CD4-positive, alpha-beta T cell treated with Interleukin-6 for 4 hours (primary cell): ENCODE measurements at regions not wholly inside any gene's neighbourhood (a gene's known extent, or its start where the extent isn't known, plus 50 kb on each side); places are given as distances from the start of the nearest gene placed in this dataset.
A peak's percentile ranks its signal among the peaks of the same experiment; 100 is the strongest.
"Not testable (repeated sequence)": the region's sequence is repeated elsewhere in the genome, so short reads cannot be mapped to it uniquely, and the experiment has no call there.

Experiments used
- DNase-seq: peaks from one replicate; pipeline ENCODE4 v3.0.0-alpha.2; 2020; ENCODE audit warnings: mixed read lengths

DNA sequence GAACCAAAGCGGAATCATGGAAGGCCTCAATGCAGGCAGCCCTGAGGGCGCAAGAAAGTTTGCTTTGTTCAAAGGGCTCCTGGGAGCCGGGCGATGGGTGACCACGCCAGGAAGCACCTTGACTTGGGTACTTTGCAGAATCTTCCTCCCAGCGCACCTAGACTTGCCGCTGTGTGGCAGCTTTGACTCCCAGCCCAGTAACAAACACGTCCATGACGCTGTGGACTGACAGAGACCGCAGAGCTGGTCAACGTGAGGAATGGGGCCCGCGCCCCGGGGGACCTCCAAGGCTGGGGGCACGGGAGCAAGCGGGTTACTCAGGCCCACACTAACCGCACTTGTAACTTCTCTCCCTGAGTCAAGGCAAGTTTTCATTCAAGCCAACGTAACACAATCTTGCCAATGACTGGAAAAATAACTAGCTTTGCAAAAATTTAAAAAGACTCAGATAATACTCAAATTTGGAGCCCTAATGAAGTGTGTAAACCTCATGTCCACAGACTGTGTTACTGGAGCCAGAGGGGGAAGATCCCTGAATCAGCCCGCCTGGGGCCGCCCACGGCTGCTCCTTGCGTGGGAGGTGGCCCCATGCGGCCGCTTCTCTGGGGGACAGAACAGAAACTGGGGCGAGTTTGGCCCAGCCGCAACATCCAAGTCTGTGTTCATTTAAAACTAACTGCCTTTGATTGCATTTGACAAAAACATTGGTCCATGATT lies 130.8 kb downstream of the DNAJB6 start:
- DNase-seq, result no peak

DNA sequence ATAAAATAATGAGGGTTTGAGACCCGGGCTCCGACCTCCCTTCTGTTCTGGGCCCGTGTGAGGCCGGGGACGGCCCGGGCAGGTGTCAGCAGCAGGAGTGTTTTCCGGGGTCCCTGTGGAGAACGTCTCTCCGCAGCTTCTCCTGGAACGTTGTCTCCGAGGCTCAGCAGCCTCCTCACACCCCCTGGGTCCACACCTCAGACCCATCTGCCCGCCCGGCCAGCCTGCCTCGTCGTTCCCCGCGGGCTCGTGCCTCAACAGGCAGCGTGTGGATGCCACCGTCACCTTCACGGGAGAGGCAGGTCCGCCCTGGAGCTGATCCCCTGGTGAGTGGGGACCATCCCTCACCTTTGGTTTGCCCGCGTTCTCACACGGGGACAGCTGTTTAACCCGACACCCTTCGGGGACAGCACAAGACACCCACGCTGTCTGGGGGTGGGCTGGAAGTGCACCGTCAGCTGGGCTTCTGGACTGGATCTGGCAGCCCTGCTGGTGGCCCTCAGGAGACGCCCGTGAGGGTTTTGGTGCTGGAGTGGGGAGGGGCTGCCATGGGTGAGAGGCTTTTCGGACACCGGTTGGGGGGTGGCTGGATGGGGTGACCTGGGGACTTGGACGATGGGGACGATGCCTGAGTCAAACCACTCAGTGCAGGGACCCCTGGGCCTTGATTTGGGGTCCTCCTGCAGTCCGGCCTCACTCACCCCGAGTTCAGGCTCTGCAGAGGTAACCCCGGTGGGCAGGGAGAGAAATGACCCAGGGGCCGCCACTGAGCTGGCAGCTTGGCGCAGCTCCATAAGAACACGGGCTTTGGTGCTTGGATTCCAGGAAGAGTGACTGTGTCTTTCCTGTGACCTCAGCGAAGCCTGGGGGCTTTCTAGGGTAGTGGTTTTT lies 131.7 kb downstream of the DNAJB6 start:
- no peak for DNase-seq

DNA sequence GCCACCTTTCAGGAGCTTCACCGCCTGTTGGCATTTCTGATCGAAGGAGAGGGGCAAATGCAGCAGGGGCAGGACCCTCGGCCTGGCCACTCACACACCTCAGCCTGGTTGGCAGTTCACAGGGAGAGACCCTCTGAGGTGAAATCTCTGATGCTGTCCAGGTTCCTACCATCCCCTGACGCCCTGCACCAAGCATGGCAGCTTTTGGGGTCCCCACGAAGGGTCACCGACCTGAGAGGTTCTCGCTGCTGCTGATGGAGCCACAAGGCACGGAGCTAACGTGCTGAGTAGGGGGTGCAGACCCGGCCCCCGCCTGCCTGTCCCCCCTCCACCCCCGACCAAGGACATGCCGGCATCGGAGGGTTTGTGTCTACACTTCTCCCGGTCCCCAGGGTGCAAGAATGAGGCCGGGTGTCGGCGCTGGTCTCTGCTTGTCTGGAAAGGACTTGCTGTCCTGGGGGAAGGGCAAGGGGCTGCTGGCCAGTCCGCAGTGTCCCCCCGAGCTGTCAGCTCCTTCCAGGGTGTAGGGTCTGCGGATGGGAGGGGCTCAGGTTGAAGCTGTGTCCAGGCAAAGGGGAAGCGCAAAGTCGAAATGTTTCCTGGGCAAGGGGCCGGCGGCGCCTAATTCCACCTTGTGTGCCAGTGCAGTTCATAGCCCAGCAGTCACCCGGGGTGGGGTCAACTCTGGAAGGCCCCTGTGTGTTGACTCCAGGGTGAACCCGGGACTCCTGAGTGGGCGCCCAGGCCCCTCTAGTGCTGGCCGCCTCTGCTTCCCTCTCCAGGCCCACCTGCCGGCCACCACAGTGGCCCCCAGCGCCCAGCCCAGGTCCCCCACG lies 132.6 kb downstream of the DNAJB6 start:
- no peak for DNase-seq

DNA sequence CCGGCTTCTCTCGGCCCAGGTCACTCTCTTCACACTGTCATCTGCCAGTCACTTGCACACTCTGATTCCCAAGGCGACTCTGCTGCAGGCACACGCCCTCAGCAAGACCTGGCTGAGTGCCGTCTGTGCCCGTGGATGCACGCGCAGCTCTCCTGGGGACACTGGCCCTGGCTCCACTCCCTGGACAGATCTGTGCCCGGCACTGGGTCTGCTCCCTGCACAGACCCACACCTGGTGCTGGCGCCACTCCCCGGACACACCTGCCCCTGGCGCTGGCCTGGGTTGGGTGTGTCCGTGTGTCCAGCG lies 133.2 kb downstream of the DNAJB6 start:
- no peak for DNase-seq

DNA sequence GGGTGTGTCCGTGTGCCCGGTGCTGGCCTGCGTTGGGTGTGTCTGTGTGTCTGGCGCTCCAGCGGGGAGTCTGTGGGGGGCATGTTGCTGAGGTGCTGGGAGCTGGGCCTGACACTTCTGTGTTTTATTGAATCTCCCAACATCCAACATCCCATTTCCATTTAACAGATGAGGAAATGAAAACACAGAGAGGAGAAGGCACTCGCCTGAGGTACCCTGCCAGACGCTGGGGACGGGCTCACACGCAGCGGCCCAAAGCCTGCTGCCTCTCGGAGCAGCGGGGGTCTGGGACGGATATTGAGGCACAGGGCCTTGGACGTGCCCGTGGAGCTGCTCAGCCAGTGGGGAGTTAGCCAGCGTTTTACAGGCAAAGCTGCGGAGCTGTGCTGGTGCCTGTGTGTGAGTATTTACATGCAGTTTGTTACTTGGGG lies 133.9 kb downstream of the DNAJB6 start:
- DNase-seq, result no peak

DNA sequence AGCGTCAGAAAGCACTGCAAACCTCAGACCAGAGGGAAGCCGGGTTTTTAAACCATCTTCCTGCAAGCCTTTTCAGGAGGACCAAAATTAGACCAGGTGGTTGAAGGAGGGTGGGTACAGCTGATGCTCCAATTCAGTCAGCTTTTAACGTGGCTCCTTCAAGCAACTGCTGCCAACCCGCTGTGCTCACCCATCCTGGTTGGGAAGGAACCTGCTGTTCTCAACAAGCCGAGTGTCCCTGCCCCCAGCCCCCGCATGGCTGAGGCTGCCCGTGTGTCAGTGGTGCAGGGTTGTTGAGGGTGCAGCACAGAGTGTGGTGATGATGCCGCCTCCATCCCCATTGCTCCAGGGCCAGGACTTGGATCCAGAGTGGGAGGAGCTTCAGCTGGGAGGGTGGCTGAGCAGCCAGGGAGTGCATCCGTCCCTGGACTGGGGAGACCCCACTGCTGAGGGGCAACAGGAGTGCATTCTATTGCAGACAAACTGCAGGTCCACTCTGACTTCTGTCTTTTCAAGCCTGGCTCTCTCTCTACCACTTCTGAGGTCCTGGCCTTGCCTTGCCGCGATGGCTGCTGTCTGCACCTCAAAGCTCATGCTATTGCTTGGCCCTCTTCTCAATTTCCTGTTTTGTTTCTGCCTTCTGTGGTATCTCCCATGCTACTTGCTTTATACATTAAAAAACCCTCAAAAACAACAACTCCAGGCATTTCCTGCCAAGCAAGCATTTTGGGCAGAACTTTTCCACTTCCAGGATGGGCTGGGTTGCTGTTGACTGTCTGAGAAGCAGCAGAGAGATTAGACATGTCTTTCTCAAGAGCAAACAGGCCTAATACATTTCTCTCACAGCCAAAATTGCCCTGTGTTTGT lies 134.7 kb downstream of the DNAJB6 start:
- DNase-seq, result peak; percentile 62

DNA sequence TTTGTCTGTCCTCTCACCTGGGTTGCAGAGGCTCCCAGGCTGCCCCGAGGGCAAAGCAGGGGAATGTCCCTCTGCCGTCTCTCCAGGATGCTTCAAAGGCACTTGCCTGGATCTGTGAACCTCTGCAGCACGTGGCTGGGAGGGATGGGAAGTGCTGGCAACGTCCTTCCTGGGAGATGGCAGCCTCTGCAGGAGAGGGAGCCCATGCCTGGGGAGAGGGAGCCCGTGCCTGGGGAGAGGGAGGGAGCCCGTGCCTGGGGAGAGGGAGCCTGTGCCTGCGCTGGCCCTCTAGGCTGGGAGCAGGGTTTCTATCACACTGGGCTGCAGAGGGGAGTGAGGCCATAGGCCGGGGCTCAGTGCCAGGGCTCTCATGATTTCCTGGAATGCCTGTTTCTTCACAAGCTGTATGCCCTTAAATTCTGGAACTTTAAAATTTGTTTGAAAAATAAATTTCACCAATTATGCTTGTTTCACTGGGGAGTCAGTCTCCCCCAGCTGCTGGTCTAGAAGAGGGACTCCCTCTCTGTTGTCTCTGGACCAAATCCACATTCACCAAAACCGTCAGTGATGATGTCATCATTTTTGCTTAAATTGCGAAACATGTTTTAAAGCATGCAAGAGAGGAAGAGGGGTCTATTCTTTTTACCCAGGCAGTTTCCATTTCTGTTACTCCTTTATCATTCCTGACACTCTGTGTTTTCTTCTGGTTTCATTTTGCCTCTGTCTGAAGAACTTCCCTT lies 135.7 kb downstream of the DNAJB6 start:
- DNase-seq, result no peak

DNA sequence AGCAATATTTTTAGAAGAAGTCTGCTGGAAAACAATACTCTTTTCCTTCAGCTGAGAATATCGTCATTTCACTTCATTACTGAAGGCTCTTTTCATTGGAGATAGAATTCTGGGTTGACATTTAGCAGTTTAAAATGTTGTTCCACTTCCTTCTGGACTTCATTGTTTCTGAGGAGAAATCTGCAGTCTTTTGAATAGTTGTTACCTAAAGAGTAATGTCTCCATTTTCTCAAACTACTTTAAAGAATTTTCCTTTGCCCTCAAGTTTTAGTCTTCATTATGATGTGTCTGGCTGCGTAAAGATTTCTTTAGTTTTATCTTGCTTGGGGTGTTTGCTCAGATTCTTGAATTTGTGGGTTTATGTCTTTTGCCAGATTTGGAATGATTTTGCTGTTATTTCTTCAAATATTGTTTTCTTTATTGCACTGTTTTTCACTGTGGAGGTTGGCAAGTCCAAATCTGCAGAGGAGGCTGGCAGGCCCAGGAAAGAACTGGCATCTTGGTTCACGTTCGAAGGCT lies 136.3 kb downstream of the DNAJB6 start:
- no peak for DNase-seq

DNA sequence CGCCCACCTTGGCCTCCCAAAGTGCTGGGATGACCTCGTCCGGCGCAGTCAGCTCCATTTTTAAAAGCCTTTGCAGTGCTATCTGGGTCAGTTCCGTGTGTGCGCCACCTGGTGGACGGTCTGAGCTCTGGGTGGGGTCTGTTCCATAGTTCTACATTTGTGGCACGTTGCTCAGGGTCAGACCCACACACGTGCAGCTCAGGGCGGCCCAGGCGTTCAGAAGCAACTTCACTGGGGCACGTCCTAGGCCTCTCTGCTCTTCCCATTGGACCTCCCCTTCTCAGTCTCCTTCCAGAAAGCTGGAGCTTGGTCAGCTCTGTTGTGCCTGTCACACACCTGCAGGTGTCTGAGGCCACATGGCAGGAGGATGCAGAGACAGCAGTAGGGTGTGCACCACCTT lies 137.9 kb downstream of the DNAJB6 start:
- DNase-seq, result peak; percentile 34

DNA sequence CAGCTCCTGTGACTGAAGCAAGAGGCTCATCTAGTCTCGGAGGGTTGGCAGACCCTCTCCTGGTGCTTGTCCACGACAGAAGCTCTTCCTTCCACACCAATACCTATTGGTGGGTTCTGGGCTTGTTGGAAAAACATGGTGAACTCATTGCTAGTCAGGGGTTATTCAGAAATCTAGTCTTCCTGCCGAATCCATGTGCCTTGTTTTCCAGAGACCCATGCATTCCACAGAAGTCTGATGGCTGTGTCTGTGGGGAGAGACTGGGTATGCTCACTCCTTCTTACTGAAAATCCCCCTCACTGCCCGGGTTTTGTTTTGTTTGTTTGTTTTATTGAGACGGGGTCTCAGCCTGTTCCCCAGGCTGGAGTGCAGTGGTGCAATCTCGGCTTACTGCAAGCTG lies 138.3 kb downstream of the DNAJB6 start:
- DNase-seq, result no peak

DNA sequence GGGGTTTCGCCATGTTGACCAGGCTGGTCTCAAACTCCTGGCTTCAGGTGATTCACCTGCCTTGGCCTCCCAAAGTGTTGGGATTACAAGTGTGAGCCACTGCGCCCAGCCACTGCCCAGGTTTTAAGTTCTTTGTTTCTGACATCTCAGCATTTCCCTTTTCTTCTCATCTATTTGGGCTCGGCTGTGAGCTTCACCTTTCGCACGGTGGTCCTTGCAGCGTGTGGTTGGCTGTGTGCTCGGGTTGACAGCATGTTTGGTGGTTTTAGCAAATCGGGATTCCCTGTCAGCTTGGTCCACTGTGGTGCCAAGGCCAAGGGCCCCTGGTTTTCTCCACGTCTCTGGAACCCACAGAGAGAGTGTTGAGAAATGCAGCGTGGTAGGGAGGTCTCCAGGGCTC lies 138.8 kb downstream of the DNAJB6 start:
- DNase-seq, result no peak

DNA sequence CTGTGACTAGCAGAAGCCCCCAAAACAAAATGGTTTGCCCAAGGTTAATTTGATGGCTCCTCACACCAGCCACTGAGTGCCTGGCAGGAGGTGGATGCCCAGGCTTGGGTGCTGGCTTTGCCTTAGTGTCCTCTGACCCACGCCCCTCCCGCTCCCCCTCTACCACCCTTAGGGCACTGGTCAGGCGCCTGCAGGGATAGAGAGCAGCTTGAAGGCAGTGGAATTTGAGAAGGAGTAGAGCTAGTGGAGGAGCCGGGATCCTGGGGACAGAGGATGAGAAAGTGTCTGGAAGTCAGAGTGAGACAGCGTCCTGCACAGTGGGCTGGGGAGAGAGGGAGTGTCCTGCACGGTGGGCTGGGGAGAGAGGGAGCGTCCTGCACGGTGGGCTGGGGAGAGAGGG lies 139.4 kb downstream of the DNAJB6 start:
- no peak for DNase-seq

DNA sequence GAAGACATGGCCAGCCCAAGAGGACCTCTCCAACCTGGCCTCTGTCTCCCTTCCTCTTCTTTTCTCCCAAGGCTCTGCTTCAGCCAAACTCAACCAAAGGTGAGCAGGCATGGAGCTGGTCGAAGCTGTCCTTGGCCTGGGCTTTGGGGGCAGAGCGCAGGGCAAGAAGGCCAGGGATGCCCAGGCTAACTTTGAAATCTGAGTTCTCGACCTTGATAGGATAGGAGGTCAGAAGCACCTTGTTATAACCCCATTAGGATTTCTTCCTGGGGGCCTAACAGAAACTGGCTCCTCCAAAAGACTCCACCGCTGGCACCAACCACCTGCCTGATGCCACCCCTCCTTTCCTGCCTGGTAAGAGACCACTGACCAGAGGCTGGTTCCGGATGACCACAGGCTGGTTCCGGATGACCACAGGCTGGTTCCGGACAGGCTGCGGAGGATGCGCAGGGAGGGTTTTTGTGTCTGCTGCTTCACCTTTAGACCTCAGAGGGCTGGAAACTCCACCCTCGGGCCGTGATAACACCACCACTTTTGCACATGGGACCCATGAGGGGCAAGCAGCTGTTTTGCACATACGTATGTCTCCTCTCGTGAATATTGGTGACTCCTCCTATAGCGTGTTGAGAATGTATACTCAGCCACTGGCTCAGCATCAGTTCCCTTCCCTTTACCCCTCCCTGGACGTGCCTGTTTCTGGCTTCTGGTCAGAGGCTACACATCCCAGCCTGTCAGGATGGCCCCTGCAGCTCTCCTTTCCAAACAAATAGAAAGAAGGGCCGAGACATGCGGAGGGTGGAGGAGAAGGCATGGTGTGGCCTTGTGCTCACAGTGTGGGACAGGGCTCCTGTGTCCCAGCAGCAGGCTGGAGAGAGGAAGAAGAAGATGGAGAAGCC lies 140.1 kb downstream of the DNAJB6 start:
- no peak for DNase-seq

DNA sequence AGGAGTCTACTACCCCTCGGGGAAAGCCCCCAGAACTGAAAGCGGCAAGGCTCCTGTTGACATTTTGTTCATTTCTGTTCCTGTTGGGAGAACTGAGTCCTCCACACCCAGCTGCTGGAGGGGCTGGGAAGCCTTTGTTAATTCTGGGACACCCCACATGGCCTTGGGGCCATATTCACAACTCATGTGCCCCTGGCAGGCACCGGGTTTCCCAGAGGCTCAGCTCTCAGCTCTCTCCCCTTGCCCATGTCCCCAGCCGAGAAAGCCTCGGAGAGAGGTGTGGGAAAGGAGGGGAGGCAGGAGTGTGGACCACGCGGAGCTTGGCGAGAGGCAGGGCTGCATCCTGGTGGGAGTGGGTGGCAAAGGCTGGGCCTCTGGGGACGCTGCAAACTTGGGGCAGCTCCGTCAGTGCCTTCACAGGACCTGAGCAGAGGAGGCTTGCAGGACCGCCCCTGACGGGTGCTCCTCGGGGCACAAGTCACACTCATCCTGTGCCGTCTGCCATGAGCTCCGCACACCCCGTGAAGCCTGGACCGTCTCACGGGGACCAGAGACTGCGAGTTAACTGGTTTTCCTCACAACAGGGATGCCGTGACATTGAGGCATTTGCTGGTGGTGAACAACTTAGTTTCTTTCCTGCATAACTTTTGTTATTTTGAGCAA lies 140.9 kb downstream of the DNAJB6 start:
- peak; percentile 45 for DNase-seq

DNA sequence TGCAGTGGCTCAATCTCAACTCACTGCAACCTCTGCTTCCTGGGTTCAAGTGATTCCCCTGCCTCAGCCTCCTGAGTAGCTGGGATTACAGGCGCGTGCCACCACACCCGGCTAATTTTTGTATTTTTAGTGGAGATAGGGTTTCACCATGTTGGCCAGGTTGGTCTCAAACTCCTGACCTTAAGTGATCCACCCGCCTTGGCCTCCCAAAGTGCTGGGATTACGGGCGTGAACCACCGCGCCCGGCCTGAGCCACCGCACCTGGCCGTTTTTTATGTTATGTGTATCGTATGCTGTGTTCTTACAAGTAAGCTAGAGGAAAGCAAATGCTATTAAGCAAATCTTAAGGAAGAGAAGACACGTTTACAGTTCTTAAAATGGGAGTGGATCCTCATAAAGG lies 141.8 kb downstream of the DNAJB6 start:
- DNase-seq, result not testable (repeated sequence)

DNA sequence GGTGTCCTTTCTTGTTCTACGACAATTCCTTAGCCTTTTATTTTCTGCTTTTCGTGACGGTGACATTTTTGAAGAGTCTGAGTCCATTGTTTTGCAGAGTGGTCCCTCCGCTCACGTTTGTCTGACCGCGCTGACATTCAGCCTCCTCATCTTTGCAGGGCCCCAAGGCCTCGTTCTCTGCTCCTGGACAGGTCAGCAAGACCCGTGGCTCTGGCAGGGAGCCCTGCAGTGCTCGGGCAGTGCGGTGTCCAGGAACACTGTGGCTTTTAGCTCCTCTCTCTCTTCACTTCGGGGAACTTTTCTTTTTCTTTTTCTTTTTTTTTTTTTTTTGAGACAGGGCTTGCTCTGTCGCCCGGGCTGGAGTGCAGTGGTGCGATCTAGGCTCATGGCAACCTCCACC lies 142.5 kb downstream of the DNAJB6 start:
- DNase-seq, result no peak

DNA sequence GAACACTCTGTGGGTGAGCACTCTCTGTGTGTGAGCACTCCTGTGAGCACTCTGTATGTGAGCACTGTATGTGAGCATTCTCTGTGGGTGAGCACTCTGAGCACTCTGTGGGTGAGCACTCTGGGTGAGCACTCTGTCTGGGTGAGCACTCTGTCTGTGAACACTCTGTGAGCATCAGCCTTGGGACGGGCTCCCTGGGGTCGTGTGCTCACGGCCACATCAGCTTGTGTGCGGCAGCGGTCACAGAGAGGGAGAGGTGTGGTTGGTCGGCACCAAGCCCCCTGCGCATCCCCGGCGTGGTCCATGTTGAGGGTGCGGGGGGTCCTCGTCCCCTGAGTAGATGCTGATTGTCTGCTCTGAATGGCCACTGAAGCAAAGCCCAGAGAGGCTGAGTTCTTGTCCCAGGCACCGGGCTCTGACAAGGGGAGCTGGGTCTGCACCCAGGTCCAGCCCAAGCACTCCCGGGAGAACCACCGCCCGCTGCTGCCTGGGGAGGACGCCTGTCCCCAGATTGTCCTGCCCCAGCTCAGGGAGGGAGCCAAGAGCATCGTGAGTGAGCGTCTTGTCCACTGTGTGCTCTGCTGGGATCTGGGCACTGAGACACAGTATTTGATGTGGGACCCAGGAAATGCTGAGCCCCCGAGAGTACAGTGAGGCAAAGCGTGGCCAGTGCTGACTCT lies 143.7 kb downstream of the DNAJB6 start:
- no peak for DNase-seq

DNA sequence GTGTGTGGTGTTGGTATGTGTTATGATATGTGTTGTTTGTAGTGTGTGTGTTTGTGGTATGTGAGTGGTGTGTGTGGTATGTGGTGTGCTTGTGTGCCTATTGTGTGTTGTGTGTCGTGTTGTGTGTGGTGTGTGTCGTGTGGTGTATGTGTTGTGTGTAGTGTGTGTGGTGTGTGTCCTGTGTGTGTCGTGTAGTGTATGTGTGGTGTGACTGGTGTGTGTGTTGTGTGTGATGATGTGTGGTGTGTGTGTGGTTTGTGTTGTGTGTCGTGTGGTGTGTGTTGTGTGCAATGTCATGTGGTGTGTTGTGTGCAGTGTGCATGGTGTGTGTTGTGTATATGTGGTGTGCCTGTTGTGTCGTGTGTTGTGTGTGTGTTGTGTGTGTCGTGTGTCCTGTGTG lies 144.6 kb downstream of the DNAJB6 start:
- DNase-seq, result no peak

DNA sequence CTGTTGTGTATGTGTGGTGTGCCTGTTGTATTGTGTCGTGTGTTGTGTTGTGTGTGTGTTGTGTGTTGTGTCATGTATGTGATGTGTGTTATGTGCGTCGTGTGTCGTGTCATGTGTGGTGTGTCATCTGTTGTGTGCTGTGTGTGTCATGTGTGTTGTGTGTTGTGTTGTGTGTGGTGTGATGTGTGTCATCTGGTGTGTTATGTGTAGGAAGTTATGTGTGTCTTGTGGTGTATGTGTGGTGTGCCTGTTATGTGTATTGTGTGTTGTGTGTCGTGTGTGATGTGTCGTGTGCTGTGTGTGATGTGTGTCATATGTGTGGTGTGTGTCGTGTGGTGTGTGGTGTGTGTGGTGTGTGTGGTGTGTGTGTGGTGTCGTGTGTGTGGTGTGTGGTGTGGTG lies 145.2 kb downstream of the DNAJB6 start:
- no peak for DNase-seq
